NB4 (cell line): ENCODE measurements at regions not wholly inside any gene's neighbourhood (a gene's known extent, or its start where the extent isn't known, plus 50 kb on each side); places are given as distances from the start of the nearest gene placed in this dataset.
"Not testable (repeated sequence)": the region's sequence is repeated elsewhere in the genome, so short reads cannot be mapped to it uniquely, and the experiment has no call there.

Experiments
- DNase-seq: peaks from one replicate; pipeline ENCODE4 v3.0.0; 2010; ENCODE audit warnings: low read depth
- H3K4me3 ChIP-seq: one replicate; pipeline ENCODE4 v1.5.1; 2011; ENCODE audit warnings: mild to moderate bottlenecking, low read depth, low read length, moderate library complexity
- CTCF ChIP-seq: IDR thresholded peaks from one replicate; pipeline ENCODE4 v1.5.1; 2012; ENCODE audit warnings: low read depth, low read length
- MAX ChIP-seq: IDR thresholded peaks from 2 replicates; pipeline ENCODE4 v1.6.1; 2011; ENCODE audit warnings: low read depth, low read length
- MYC ChIP-seq: IDR thresholded peaks from 2 replicates; pipeline ENCODE4 v1.6.1; 2011; ENCODE audit warnings: low read depth, low read length
- POLR2A ChIP-seq: IDR thresholded peaks from 2 replicates; pipeline ENCODE4 v1.6.1; 2011; ENCODE audit warnings: mild to moderate bottlenecking; ENCODE audit not compliant: insufficient read length; ENCODE audit errors: extremely low read depth

- TF ChIP-seq MYC: no peak
- TF ChIP-seq CTCF: no peak
- no peak for TF ChIP-seq POLR2A
- no peak for TF ChIP-seq MAX
- no peak for DNase-seq
- no peak overlapping the region for H3K4me3 ChIP-seq
Measured at GRCh38 chr2:107719141-107719540, 107.6 kb upstream of the RGPD4 start.

GRCh38 chr2:107719836-107720235, 106.9 kb upstream of the RGPD4 start:
- TF ChIP-seq MAX: no peak
- no peak for TF ChIP-seq POLR2A
- no peak for TF ChIP-seq MYC
- no peak overlapping the region for H3K4me3 ChIP-seq
- no peak for DNase-seq

DNA sequence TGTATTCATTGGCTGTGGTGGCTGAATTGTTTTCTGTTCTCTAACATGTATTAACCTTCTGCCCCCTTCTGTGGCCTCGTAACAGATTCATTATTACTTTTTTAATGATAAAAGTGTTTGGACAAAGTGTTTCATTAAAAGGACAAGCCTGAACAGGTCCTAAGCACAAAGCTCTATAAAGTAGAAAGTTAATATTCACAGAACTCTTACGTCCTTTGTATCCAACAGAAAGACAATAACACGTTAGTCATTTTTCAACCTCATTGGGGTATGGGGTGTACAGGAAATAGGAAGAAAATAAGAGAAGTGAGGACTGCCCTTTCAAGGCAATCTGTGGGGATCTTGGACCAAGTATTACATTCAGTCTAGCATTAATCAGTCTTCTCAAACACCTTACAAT, 105.5 kb upstream of the RGPD4 start:
- H3K4me3 ChIP-seq: no peak overlapping the region
- TF ChIP-seq MAX (no peak), MYC (no peak), POLR2A (no peak), CTCF (no peak)
- DNase-seq: no peak

- TF ChIP-seq CTCF (no peak), MAX (no peak), MYC (no peak), POLR2A (no peak)
- no peak for DNase-seq
- no peak overlapping the region for H3K4me3 ChIP-seq
Measured at GRCh38 chr2:107721586-107721985, 105.1 kb upstream of the RGPD4 start.

DNA sequence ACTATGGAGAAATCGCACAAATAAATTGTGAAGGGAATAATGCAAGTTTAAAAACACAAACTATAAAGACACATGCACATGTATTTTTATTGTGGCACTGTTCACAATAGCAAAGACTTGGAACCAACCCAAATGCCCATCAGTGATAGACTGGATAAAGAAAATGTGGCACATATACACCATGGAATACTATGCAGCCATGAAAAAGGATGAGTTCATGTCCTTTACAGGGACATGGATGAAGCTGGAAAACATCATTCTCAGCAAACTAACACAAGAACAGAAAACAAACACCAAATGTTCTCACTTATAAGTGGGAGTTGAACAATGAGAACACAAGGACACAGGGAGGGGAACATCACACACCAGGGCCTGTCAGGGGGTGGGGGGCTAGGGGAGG, 100.9 kb upstream of the RGPD4 start:
- DNase-seq, H3K4me3 ChIP-seq: not testable (repeated sequence)

DNA sequence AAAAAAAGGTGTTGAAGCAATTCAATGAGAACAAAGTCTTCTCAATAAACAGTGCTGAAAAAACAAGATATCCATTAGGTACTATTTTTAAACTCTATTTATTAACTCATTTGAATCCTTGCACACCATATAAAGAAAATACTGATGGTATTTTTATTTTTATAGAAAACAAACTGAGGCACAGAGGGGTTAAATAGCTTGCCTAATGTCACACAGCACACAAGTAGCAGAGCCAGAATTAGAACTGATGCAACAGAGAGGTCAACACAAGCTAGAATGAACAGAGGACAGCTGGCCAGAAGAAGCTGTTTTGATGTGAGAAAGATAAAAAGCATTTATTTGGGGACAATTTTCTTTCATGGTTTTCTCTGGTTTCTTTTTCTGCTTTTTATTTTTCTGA, 99.4 kb upstream of the RGPD4 start:
- TF ChIP-seq MYC (no peak), CTCF (no peak), POLR2A (no peak), MAX (no peak)
- H3K4me3 ChIP-seq: no peak overlapping the region
- DNase-seq: no peak

GRCh38 chr2:107728586-107728985, 98.1 kb upstream of the RGPD4 start:
- no peak for TF ChIP-seq MAX
- no peak for TF ChIP-seq MYC
- no peak for TF ChIP-seq POLR2A
- no peak for TF ChIP-seq CTCF
- H3K4me3 ChIP-seq: no peak overlapping the region

More at GRCh38 chr2:107728586-107728985, 98.1 kb upstream of the RGPD4 start:
- no peak for DNase-seq
